Neural cell (in vitro differentiated cells): ENCODE measurements at regions not wholly inside any gene's neighbourhood (a gene's known extent, or its start where the extent isn't known, plus 50 kb on each side); places are given as distances from the start of the nearest gene placed in this dataset.

Experiments used
- H2AFZ ChIP-seq: fragments of 200-600, 300-800 bp; sonication (generic), shearing (Covaris generic); 2 replicates; pipeline ENCODE4 v1.6.0; 2014; ENCODE audit warnings: low read depth, mild to moderate bottlenecking, antibody characterized with exemption, low read length, moderate library complexity
- H3F3A ChIP-seq: fragments of 200-600 bp; shearing (Covaris generic); 2 replicates; pipeline ENCODE4 v1.6.1; 2016; ENCODE audit warnings: mild to moderate bottlenecking, moderate library complexity, mixed read lengths, antibody characterized with exemption, low read length; ENCODE audit not compliant: insufficient read depth, poor library complexity, severe bottlenecking
- H3K27ac ChIP-seq: fragments of 200-600, 300-800 bp; sonication (generic), shearing (Covaris generic); 2 replicates; pipeline ENCODE4 v1.5.1; 2014; ENCODE audit warnings: mild to moderate bottlenecking, low read length, moderate library complexity
- H3K27me3 ChIP-seq: fragments of 300-800, 200-600 bp; sonication (generic), shearing (Covaris generic); 2 replicates; pipeline ENCODE4 v1.6.0; 2014; ENCODE audit warnings: mild to moderate bottlenecking, low read depth, low read length, moderate library complexity; ENCODE audit not compliant: insufficient read depth
- H3K36me3 ChIP-seq: fragments of 300-800, 200-600 bp; sonication (generic), shearing (Covaris generic); 2 replicates; pipeline ENCODE4 v1.5.1; 2014; ENCODE audit warnings: mild to moderate bottlenecking, antibody characterized with exemption, low read length, moderate library complexity; ENCODE audit not compliant: insufficient read depth
- H3K4me2 ChIP-seq: fragments of 300-800, 200-600 bp; sonication (generic), shearing (Covaris generic); 2 replicates; pipeline ENCODE4 v1.6.0; 2014; ENCODE audit warnings: mild to moderate bottlenecking, low read length
- H3K4me3 ChIP-seq: fragments of 300-800, 200-600 bp; sonication (generic), shearing (Covaris generic); 2 replicates; pipeline ENCODE4 v1.5.1; 2014; ENCODE audit warnings: mild to moderate bottlenecking, low read length, moderate library complexity
- H3K79me2 ChIP-seq: fragments of 200-600 bp; shearing (Covaris generic); replicated peaks from 2 replicates; pipeline ENCODE4 v1.6.0; 2014; ENCODE audit warnings: mild to moderate bottlenecking, low read length, moderate library complexity; ENCODE audit not compliant: insufficient read depth
- H3K9ac ChIP-seq: fragments of 300-800, 200-600 bp; sonication (generic), shearing (Covaris generic); 2 replicates; pipeline ENCODE4 v1.6.1; 2016; ENCODE audit warnings: mild to moderate bottlenecking, low read length, mixed read lengths
- H3K9me2 ChIP-seq: fragments of 200-600 bp; shearing (Covaris generic); 2 replicates; pipeline ENCODE4 v1.6.1; 2016; ENCODE audit warnings: mild to moderate bottlenecking, low read length, mixed read lengths; ENCODE audit not compliant: insufficient read depth
- H3K9me3 ChIP-seq: fragments of 200-600, 300-800 bp; sonication (generic), shearing (Covaris generic); 2 replicates; pipeline ENCODE4 v1.6.1; 2016; ENCODE audit warnings: mild to moderate bottlenecking, mixed run types, low read length, moderate library complexity, mixed read lengths
- H4K20me1 ChIP-seq: fragments of 200-600 bp; shearing (Covaris generic); 2 replicates; pipeline ENCODE4 v1.6.1; 2016; ENCODE audit warnings: mild to moderate bottlenecking, mixed run types; ENCODE audit not compliant: insufficient read depth
- CTCF ChIP-seq: fragments of 450-650 bp; IDR thresholded peaks from 2 replicates; pipeline ENCODE4 v1.5.1; 2014; ENCODE audit warnings: antibody characterized with exemption, mild to moderate bottlenecking, moderate library complexity; ENCODE audit not compliant: poor library complexity, severe bottlenecking
- EP300 ChIP-seq: fragments of 450-650 bp; conservative IDR thresholded peaks from 2 replicates; pipeline ENCODE4 v1.6.1; 2014; ENCODE audit warnings: antibody characterized with exemption, mild to moderate bottlenecking, moderate library complexity; ENCODE audit not compliant: poor library complexity, severe bottlenecking
- EZH2 ChIP-seq: fragments of 200-600, 300-800 bp; shearing (Covaris generic), sonication (generic); IDR thresholded peaks from 2 replicates; pipeline ENCODE4 v1.6.1; 2014; ENCODE audit warnings: antibody characterized with exemption, low read length, borderline replicate concordance, mild to moderate bottlenecking; ENCODE audit not compliant: insufficient read depth, poor library complexity, severe bottlenecking
- MXI1 ChIP-seq: fragments of 450-650 bp; conservative IDR thresholded peaks from 2 replicates; pipeline ENCODE4 v1.6.1; 2014; ENCODE audit warnings: antibody characterized with exemption, mild to moderate bottlenecking; ENCODE audit not compliant: poor library complexity, severe bottlenecking
- POLR2AphosphoS5 ChIP-seq: IDR thresholded peaks from 2 replicates; pipeline ENCODE4 v1.6.1; 2012
- RAD21 ChIP-seq: fragments of 450-650 bp; conservative IDR thresholded peaks from 2 replicates; pipeline ENCODE4 v1.6.1; 2014; ENCODE audit warnings: antibody characterized with exemption, mild to moderate bottlenecking, moderate library complexity
- REST ChIP-seq: IDR thresholded peaks from 2 replicates; pipeline ENCODE4 v1.6.1; 2012; ENCODE audit warnings: borderline replicate concordance
- SMC3 ChIP-seq: fragments of 450-650 bp; conservative IDR thresholded peaks from 2 replicates; pipeline ENCODE4 v1.6.1; 2014; ENCODE audit warnings: antibody characterized with exemption, mild to moderate bottlenecking, moderate library complexity; ENCODE audit not compliant: poor library complexity
- TAF1 ChIP-seq: IDR thresholded peaks from 2 replicates; pipeline ENCODE4 v1.6.1; 2012; ENCODE audit warnings: low read depth

GRCh38 chr15:69668963-69669362 lies 216.3 kb downstream of the RPLP1 start:
- no peaks in the 10 kb centered on the region for H4K20me1 ChIP-seq
- TF ChIP-seq SMC3, result no peak
- TF ChIP-seq TAF1, result no peak
- no peak for TF ChIP-seq RAD21
- no peak for TF ChIP-seq REST
- TF ChIP-seq CTCF, result no peak
- no peak for TF ChIP-seq MXI1
- TF ChIP-seq EP300, result no peak
- TF ChIP-seq EZH2, result no peak
- TF ChIP-seq POLR2AphosphoS5, result no peak
- no peaks in the 10 kb centered on the region for H3K79me2 ChIP-seq
- H3K36me3 ChIP-seq, result no peaks in the 10 kb centered on the region
- H3K9ac ChIP-seq, result no peak overlapping the region
- H3K9me2 ChIP-seq, result no peaks in the 10 kb centered on the region
- no peak overlapping the region for H2AFZ ChIP-seq
- H3K27ac ChIP-seq, result no peak overlapping the region
- no peak overlapping the region for H3K4me3 ChIP-seq
- H3K4me2 ChIP-seq, result no peak overlapping the region
- H3K27me3 ChIP-seq, result no peaks in the 10 kb centered on the region
- no peaks in the 10 kb centered on the region for H3K9me3 ChIP-seq
- peaks cover 2% of the 10 kb centered on the region for H3F3A ChIP-seq

- Histone ChIP-seq H3K4me2 (no peak overlapping the region), H3K4me3 (no peak overlapping the region), H3K27me3 (no peaks in the 10 kb centered on the region), H3K79me2 (no peaks in the 10 kb centered on the region), H3K9ac (no peak overlapping the region), H3K27ac (no peak overlapping the region), H3K9me2 (no peaks in the 10 kb centered on the region), H3F3A (peaks cover 2% of the 10 kb centered on the region), H2AFZ (no peak overlapping the region), H3K36me3 (no peaks in the 10 kb centered on the region), H4K20me1 (no peaks in the 10 kb centered on the region), H3K9me3 (no peaks in the 10 kb centered on the region)
- TF ChIP-seq RAD21 (no peak), EZH2 (no peak), SMC3 (no peak), REST (no peak)
Observed at GRCh38 chr15:69669446-69669845, 216.8 kb downstream of the RPLP1 start.
